SH-SY5Y (cell line): ENCODE measurements at regions not wholly inside any gene's neighbourhood (a gene's known extent, or its start where the extent isn't known, plus 50 kb on each side); places are given as distances from the start of the nearest gene placed in this dataset.

Experiments
- GATA2 ChIP-seq: IDR thresholded peaks from 2 replicates; pipeline ENCODE4 v1.6.1; 2011; ENCODE audit warnings: mild to moderate bottlenecking, low read depth, low read length
- GATA3 ChIP-seq: IDR thresholded peaks from 2 replicates; pipeline ENCODE4 v1.6.1; 2011; ENCODE audit warnings: low read depth, mild to moderate bottlenecking, low read length, moderate library complexity

GRCh38 chr5:167816354-167816753 lies 475.1 kb upstream of the WWC1 start:
- TF ChIP-seq GATA2 (no peak), GATA3 (no peak)

GRCh38 chr5:167816864-167817263 lies 474.6 kb upstream of the WWC1 start:
- no peak for TF ChIP-seq GATA2
- no peak for TF ChIP-seq GATA3

- TF ChIP-seq GATA2 (no peak), GATA3 (no peak)
These were observed 472.0 kb upstream of the WWC1 start for GRCh38 chr5:167819406-167819805.

- TF ChIP-seq GATA3 = no peak
- TF ChIP-seq GATA2 = no peak
These were observed 471.1 kb upstream of the WWC1 start for GRCh38 chr5:167820101-167820990.

- TF ChIP-seq GATA3 = no peak
- TF ChIP-seq GATA2 = no peak
These were observed 470.3 kb upstream of the WWC1 start for GRCh38 chr5:167821151-167821550.

GRCh38 chr5:167821669-167822068 lies 469.8 kb upstream of the WWC1 start:
- TF ChIP-seq GATA3 = no peak
- TF ChIP-seq GATA2 = no peak

- TF ChIP-seq GATA2 (no peak), GATA3 (no peak)
These were observed 469.2 kb upstream of the WWC1 start for GRCh38 chr5:167822241-167822640.

GRCh38 chr5:167823405-167823804 lies 468.0 kb upstream of the WWC1 start:
- no peak for TF ChIP-seq GATA2
- no peak for TF ChIP-seq GATA3

GRCh38 chr5:167827766-167828165 lies 463.7 kb upstream of the WWC1 start:
- TF ChIP-seq GATA3 = no peak
- TF ChIP-seq GATA2 = no peak

GRCh38 chr5:167831754-167832504 lies 459.5 kb upstream of the WWC1 start:
- TF ChIP-seq GATA2 (no peak), GATA3 (no peak)

- TF ChIP-seq GATA2 (no peak), GATA3 (no peak)
These were observed 458.8 kb upstream of the WWC1 start for GRCh38 chr5:167832609-167833008.

- TF ChIP-seq GATA2 (no peak), GATA3 (no peak)
These were observed 458.0 kb upstream of the WWC1 start for GRCh38 chr5:167833456-167833855.

- TF ChIP-seq GATA2 (no peak), GATA3 (no peak)
These were observed 456.3 kb upstream of the WWC1 start for GRCh38 chr5:167835146-167835545.

GRCh38 chr5:167837127-167837526 lies 454.3 kb upstream of the WWC1 start:
- TF ChIP-seq GATA2 (no peak), GATA3 (no peak)

- TF ChIP-seq GATA2 (no peak), GATA3 (no peak)
These were observed 452.4 kb upstream of the WWC1 start for GRCh38 chr5:167839065-167839464.
